ENCODE measurements at regions not wholly inside any gene's neighbourhood (a gene's known extent, or its start where the extent isn't known, plus 50 kb on each side); places are given as distances from the start of the nearest gene placed in this dataset.

- peaks cover 22 to 24% of the 10 kb centered on the region in 2 experiments for H3K9me3 Mint-ChIP-seq
- no peak overlapping the region for H3K27ac ChIP-seq (ENCODE audit: insufficient read length, low read depth, low read length)
- H3K4me1 Mint-ChIP-seq = peaks cover 37 to 41% of the 10 kb centered on the region in 2 experiments
- H3K27me3 ChIP-seq (ENCODE audit: insufficient read depth, low read length) = no peaks in the 10 kb centered on the region
- H2BK120ac ChIP-seq (ENCODE audit: low read depth, low read length, poor library complexity, severe bottlenecking) = no peak overlapping the region
- H4K91ac ChIP-seq (ENCODE audit: insufficient read length, low read depth, low read length) = no peak overlapping the region
- no peak overlapping the region for H3K18ac ChIP-seq (ENCODE audit: insufficient read length, low read depth, low read length)
- no peak overlapping the region for H2AFZ ChIP-seq (ENCODE audit: low read length)
- H3K14ac ChIP-seq (ENCODE audit: insufficient read depth, low read length) = no peak overlapping the region
- no CpG with 5 or more reads among the region's 9 CpGs for WGBS (ENCODE audit: extremely low coverage, insufficient read length, low lambda C conversion rate)
- H3K9me3 ChIP-seq (ENCODE audit: control insufficient read depth, low read depth, low read length) = no peaks in the 10 kb centered on the region
- no peak overlapping the region for H2BK15ac ChIP-seq (ENCODE audit: low read depth, low read length)
- no peak overlapping the region for H2BK12ac ChIP-seq (ENCODE audit: insufficient read length, low read depth, low read length)
- no peak overlapping the region for H2BK20ac ChIP-seq (ENCODE audit: low read depth, low read length, poor library complexity, severe bottlenecking)
- no peak overlapping the region for H2BK5ac ChIP-seq (ENCODE audit: insufficient read length, low read length)
- H3K79me1 ChIP-seq (ENCODE audit: insufficient read depth, low read depth, low read length, poor library complexity, severe bottlenecking) = no peaks in the 10 kb centered on the region
- no peak overlapping the region for H3T11ph ChIP-seq (ENCODE audit: low read length)
- no peak overlapping the region for H3K4me3 Mint-ChIP-seq
- no peak overlapping the region for H3K4ac ChIP-seq (ENCODE audit: low read depth, low read length)
- no peak overlapping the region for H3K27ac Mint-ChIP-seq
- no peaks in the 10 kb centered on the region for H3K27me3 Mint-ChIP-seq (ENCODE audit: low read depth)
- H3K23ac ChIP-seq (ENCODE audit: insufficient read length, low read depth, low read length) = no peak overlapping the region
- no peak overlapping the region for H2AK5ac ChIP-seq (ENCODE audit: insufficient read length, low read length)
- TF ChIP-seq, protein P1, sequence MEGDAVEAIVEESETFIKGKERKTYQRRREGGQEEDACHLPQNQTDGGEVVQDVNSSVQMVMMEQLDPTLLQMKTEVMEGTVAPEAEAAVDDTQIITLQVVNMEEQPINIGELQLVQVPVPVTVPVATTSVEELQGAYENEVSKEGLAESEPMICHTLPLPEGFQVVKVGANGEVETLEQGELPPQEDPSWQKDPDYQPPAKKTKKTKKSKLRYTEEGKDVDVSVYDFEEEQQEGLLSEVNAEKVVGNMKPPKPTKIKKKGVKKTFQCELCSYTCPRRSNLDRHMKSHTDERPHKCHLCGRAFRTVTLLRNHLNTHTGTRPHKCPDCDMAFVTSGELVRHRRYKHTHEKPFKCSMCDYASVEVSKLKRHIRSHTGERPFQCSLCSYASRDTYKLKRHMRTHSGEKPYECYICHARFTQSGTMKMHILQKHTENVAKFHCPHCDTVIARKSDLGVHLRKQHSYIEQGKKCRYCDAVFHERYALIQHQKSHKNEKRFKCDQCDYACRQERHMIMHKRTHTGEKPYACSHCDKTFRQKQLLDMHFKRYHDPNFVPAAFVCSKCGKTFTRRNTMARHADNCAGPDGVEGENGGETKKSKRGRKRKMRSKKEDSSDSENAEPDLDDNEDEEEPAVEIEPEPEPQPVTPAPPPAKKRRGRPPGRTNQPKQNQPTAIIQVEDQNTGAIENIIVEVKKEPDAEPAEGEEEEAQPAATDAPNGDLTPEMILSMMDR (conservative IDR thresholded peaks at IDR 0.05) = no peak
- H3K4me1 ChIP-seq (ENCODE audit: insufficient read depth, low read length) = peaks cover 4% of the 10 kb centered on the region; the same call in 1 of the 2 replicates
- no peak overlapping the region for H3K9ac ChIP-seq (ENCODE audit: extremely low read depth, insufficient read length, low read length)
- DNase-seq = no peak
- no peaks in the 10 kb centered on the region for H4K20me1 ChIP-seq (ENCODE audit: control insufficient read depth, insufficient read depth, insufficient read length)
- peaks cover 9 to 23% (median 12%) of the 10 kb centered on the region in 3 experiments for H3K36me3 Mint-ChIP-seq (ENCODE audit: insufficient read depth in 1 of 3, low read depth in 3 of 3)
- no peak overlapping the region for H4K8ac ChIP-seq (replicated peaks; ENCODE audit: insufficient read length, low read depth, low read length)
- H3K56ac ChIP-seq (ENCODE audit: insufficient read length, low read depth, low read length) = no peak overlapping the region
- no peak overlapping the region for H4K5ac ChIP-seq (ENCODE audit: insufficient read length, low read depth, low read length)
- no peak overlapping the region for H3K4me2 ChIP-seq (ENCODE audit: insufficient read depth, insufficient read length, low read length)
- H3K79me2 ChIP-seq (ENCODE audit: insufficient read depth, low read length) = no peaks in the 10 kb centered on the region
- H3K23me2 ChIP-seq (ENCODE audit: insufficient read length, low read depth, low read length, poor library complexity, severe bottlenecking) = no peaks in the 10 kb centered on the region
Measured at GRCh38 chr21:35476621-35477395, 427.7 kb upstream of the RUNX1 start.

All from H9 (cell line).